GM18907 (cell line): ENCODE measurements at regions not wholly inside any gene's neighbourhood (a gene's known extent, or its start where the extent isn't known, plus 50 kb on each side); places are given as distances from the start of the nearest gene placed in this dataset.

Experiments
- ATAC-seq: cut with Tn5 transposase; IDR thresholded peaks from one replicate; pipeline ENCODE4 v1.9.1; 2021; ENCODE audit warnings: mild to moderate bottlenecking, moderate library complexity; ENCODE audit not compliant: unreplicated experiment

DNA sequence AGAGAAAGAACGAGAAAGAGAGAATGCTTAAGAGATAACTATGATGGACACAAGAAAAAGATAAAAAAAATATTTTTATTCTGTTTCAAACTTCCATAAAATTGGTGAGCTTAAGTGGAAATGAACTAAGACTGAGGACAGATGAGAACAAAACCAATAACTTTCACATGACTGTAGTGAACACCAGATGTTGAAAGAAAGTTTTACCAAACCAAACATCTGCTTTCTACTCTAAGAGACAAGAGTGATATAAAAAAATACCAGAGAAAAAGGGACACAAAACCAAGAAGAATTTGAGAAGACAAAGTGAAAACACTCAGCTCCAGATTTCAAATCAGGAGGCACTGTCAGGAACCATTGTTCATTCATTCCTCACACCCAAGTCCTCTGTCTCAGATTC lies 147.9 kb downstream of the IMPG2 start:
- no peak for ATAC-seq

DNA sequence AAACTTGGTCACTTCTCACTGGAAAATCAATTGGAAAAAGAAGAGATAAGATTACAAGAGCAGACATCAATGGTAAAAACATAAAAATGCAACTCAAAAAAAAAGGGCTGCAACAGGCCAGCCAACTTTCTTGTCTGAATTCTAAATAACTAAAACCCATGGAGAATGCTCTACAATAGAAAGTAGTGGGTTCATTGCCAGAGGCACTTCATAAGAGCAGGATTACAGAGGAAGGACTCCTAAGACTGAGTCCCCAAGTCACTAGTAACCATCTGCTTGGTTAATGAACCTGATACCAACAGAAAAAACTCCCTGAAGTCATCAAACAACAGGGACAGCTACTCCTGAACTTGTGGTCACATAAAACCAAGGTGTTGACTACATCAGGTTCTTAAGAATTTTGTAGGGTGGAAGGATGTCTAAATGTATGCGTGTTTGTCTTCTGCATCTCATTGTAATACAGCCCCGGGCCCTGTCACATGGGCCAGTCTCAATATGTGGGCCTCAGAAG lies 148.6 kb downstream of the IMPG2 start:
- ATAC-seq = no peak

DNA sequence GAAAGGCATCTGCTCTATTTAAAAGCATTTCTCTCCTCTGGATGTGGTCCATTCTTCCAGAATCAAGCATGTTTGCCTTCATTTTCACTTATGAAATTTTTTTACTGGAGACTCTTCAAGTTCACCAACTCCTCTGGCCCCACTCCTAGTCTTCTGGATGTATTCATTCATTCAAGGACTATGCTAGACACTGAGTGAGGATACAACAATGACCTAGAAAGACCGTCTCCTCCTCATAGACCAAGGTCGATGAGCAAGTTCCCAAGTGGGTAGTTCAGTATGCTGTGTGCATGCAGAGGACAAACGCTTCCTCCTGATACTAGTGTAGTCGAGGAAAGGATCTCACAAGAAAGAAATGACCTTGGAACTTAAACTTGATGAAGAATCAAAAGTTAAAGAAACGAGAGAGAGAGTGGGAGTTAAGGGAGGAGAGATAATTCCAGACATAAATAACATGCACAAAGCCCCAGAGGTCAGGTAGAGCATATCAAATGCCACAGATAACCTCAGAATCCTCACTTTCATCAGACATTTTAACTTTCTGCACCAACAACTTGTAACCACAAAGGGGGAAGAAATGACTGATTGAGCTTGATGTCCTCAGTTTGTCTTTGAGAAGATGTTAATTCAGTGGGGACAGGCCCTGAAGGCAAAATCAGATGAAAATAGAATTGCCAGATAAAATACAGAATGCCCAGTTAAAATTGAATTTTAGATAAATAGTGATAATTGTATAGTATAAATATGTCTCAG lies 149.4 kb downstream of the IMPG2 start:
- ATAC-seq = no peak

DNA sequence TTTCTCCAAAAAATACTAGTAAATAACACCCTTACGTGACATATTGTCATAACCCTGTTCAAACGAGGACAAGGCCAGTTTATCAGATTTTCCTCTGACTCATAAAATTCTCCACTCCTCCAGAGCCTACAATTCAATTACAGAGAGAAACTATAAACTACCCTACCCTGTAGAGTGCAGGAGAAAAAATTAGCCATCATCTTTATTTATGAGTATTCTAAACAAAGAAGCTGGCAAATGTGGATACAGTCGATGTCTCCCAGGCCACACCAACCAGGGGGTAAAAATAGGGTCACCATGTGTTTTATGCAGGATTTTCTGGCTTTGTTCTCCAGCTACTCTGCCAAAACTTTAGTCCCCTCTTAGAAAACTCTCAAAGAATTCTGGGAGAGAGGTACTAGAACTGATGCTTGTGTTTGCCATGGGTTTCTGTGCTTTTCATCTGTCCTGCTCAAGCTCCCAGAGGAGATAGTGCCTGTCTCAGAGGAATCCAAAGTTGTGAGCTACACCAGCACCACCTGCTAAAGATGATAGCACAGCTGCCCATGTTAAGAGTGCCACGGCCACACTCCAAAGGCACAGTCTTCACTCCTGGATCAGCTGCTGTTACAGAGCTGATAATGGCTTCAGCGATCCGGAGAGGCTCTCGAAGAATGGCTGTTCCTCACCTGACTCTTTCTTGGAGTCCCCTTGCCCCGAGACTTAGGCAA lies 150.2 kb downstream of the IMPG2 start:
- no peak for ATAC-seq

DNA sequence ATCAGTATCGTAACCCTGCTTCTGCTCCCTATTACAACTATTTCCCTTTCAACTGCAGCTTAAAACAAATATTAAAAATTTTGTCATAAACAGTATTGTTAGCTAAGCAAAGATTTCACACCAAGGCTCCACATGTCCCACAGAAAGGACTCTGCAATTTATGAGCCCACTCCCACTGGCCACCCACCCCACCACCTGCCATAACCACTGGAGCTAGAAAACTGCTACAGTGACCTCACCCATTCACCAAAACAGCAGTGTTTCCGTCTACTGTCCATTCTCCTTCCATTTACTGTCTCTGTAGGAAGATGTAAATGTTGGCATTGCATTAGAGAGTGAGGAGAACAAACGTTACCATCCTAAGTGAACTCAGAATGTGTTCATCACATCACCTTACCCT lies 150.9 kb downstream of the IMPG2 start:
- ATAC-seq = no peak

DNA sequence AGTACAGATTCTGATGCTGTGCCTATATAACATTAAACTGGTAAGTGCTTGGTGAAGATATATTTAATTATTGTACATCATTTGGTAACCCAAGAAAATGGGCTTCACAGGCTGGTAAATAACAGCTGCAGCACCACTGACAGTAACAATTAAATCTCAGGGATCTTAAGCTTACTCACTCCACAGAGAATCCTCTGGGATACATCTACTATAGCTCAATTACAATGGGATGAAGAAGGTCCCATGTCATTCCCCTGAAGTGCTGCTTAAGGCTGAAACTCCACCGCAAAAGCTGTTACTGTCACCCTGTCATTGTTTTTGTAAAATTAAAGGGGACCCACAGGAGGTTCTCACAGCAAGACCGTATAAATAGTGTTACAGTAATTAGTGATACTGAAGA lies 153.0 kb downstream of the IMPG2 start:
- no peak for ATAC-seq

DNA sequence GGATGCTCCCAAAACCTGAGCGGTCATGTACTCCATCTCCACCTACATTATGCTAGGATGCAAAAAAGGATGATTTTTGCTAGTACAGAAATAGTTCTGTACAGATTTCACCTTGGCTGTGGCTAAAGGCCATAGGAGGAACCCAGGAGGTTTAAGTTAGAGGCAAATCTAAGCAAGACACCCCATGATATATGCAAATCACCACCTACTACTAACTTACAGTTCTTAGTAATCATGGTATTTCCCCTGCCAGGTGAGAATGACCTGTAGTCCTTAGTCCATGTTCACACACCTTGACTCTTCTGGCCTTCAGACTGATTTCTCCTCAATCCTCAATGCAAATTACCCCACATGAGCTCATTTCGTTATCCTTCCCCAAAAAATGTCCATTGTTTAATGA lies 154.2 kb downstream of the IMPG2 start:
- no peak for ATAC-seq

DNA sequence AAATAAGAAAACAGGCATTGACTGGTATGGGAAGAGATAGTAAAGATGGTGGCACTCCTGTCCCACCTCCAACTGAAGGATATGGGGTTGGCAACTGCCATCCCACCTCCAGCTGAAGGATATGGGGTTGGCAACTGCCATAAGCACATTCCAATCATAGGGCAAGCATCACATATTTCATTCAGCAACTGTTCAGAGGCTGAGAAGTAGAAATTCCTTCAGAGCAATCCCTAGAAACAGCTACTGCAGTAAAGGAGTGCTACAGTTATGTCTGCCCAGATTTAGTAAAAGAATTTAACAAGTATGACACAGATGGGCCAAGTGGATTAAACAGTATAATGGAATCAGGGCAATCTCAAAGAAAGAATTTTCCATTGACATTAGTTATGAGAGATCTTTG lies 156.8 kb downstream of the IMPG2 start:
- no peak for ATAC-seq

DNA sequence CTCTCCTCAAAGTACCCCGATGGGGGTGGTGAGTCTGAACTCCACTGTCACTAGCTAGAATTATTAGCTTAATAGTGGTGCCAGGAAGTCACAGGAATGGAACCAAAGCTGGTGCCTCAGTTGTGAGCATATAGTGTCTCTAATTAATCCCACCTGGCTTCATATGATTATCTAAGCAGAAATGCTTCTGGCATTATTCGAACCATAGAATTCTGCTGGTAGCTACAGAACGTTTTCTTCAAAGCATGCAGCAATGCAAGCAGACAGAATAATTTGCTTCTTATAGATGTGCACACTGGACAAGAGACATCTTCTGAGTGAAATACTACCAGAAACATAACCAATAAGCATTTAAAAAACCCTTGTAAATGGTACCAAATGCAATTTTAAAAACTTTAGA lies 160.9 kb downstream of the IMPG2 start:
- no peak for ATAC-seq

DNA sequence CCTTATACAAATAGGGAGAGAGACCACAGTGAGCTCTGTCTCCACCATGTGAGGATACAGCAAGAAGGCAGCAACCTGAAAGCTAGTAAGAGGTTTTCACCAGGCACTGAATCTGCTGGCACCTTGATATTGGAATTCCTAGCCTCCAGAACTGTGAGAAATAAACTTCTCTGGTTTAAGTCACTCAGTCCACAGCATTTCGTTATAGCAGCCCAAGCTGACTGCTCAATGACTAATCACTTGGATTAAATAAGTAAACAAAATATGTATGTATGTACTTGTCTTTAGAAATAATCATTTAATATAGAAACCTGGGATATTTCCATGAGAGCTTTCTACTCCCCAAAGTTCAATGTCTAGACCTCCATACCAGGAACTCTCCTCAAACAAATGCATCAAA lies 162.0 kb downstream of the IMPG2 start:
- ATAC-seq = no peak

DNA sequence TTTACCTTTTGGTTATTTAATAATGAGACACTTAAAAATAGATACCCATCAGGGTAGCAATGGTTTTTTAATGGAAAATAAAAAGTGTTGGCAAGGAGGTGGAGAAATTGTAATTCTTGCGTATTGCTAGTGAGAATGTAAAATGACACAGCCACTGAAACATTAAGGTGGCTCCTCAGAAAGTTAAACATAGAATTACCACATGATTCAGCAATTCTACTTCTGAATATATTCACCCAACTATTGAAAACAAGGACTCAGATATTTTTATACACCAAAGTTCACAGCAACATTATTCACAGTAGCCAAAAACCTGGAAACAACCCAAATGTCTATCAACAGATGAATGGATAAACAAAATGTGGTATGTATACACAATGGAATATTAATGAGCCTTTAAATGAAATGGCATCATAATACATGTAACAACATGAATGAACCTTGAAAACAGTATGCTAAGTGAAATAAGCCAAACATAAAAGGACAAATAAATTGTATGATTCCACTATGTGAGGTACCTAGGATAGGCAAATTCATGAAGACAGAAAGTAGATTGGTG lies 163.5 kb downstream of the IMPG2 start:
- no peak for ATAC-seq

DNA sequence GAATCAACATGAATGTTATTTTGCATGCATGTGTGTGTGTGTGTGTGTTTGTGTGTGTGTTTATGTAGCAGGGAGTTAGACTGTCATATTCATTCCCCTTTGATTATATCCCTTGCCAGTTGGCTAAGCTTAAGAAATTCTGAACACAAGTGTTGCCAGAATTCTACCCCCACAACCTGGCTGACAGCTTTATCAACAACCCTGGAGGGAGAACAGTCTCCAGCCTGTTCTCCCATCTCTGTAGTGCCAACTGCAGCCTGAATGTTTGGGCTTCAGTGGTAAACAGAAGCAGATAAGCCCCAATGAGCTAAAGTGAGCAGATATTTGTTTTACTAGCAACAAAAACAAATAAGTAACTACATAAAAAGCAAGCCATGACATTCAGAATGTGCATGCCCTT lies 162.6 kb upstream of the ABI3BP start:
- no peak for ATAC-seq

DNA sequence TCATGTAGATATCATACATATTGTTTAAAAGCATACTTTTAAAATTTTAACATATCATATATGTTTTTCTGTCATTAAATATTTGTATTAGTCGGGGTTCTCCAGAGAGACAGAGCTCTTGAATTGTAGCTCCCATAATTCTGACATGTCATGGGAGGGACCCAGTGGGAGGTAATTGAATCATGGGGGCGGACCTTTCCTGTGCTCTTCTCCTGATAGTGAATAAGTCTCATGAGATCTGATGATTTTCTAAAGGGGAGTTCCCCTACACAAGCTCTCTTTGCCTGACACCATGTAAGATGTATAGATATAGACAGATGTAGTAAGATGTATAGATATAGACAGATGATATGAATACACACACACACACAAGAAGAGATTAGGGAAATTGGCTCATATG lies 161.2 kb upstream of the ABI3BP start:
- no peak for ATAC-seq

DNA sequence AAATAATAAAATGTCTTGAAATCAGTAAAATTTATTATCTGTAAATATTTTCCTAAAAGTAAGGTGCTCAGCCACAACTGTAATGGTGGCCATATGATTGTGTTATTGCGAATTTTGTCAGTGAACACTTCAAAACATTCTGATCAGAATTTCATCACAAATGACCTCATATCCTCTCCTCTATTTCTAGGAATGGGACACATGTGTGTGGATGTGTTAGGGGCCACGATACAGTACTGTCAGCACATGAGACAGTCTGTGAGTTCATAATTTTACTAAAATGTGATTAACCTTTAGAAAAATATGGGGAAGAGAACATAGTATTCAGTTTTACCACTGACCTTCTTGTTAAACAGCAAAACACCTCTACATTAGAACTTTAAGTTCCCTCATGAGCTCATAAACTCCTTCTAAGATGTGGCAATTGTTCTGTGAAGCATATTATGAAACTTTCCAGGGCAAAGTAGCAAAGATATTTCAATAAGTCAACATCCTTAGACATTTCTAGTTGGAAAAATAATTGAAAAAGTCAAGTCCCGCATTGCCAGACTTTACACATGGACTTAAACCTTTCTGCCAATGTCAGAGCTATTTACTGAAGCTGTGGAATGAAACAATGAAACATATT lies 158.2 kb upstream of the ABI3BP start:
- no peak for ATAC-seq

DNA sequence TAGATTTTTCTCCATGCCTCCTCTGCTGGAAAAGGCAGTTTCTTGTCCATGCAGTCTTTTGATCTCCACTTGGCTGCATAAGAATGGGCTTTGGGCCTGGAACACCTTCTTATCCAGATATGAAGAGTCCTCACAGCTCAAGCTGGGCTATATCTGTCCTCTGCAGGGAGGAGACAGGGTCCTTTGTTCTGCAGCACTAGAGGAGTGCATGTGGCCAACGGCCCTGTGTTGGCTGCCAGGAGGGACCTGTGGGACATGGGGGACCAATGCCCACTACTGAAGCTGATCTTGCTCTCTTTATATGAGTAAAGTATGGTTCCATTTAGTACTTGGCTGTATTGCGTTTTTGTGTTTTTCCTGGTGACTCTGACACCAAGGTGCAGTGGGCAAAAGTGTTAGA lies 157.3 kb upstream of the ABI3BP start:
- ATAC-seq = no peak

DNA sequence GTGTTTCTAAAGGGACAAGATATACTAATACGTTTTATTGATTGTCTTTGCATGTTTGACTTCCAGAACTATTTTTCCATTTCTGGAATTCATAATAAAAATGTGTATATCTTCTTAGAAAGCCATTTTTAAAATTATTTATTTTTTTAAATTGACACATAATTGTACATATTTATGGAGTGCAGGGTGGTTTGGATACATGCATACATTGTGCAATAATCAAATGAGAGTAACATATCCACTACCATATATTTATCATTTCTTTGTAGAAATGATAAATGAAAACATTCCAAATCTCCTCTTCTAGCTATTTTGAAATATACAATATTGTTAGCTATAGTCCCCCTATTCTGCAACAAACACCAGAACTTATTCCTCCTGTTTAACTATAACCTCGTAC lies 156.5 kb upstream of the ABI3BP start:
- ATAC-seq = no peak

DNA sequence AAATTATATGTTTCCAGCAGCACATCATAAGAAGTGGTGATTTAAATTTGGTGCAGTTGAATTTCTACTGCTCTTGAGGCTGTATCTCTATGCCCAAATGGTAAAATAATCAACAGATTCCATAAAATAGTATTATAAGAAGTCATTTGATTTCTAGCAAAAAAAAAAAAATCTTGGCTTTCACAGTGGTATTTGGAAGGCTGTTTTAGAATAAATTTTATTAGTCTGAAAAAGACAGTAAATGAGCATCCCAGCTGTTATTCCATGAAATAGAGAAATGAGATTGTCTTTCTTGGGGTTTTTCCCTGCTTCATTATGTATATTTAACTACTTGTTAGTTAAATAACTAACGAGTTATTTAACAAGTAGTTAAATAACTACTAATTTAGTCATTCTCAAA lies 156.0 kb upstream of the ABI3BP start:
- ATAC-seq = no peak

DNA sequence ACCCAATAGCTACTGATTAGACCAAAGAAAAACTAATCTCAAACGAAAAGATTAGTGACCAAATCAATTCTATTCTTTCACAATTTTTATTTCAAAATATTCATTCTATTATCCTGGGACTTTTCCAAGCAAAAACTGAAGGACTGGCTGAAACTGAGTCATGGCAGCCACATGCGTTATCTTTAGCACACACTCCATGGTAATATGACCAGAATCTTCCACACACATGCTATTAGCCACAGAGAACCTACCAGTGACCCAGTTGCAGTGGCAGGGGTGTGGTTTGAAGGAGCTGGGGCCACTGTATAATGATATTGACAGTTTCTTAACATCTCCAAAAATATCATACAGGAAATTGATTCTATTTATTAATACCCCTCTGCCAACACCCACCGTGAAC lies 154.8 kb upstream of the ABI3BP start:
- ATAC-seq = no peak

DNA sequence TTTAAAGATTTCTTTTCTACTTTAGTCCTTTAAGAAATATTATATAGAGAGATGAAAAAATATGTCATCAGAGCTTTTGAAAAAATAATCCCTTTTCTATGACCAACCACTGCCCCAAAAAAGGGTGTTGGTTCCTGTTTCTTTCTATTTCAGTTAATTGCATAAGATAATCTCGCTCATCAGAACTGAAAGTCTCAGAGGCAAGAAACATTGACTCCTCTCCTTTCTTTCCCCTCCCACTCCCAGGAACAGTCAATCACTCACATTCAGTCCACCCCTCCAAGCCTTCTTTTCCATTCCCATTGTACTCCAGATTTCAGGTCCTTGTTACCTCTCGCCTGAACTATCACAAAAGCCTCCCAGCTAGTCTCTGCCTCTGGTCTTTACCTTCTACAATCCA lies 153.7 kb upstream of the ABI3BP start:
- no peak for ATAC-seq

DNA sequence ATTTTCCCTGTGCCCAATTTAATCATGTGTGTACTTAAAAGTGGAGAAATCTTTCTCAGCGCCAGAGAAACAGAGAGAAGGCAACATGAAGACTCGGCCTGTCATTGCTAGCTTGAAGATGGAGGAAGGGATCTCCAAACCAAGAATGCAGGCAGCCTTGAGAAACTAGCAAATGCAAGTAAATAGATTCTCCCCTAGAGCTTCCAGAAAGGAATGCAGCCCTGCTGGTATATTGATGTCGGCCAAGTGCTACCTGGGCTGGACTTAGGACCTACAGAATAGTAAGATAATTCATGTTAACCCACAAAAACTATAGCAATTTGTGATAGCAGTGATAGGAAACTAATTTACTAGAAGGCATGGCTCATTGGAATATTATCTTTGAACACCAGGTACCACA lies 150.9 kb upstream of the ABI3BP start:
- no peak for ATAC-seq

DNA sequence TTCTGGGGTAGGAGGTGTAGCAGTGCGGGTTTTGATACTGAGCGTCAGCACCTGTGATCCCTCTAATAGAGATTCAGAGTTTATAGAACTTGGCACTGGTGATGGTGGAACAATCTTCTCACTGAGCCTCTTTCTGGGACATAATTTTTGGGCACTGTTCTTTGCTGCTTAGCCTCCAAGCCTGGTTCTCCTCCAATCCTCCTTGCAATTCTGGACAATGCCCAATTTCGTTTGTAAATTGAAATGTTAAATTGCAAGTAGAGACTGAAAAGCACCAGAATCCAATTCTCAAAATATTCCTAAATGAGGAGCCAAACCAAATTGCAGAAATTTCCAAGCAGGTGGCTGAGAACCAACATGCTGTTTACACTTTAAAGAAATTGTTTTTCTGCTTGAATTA lies 149.8 kb upstream of the ABI3BP start:
- ATAC-seq = no peak

DNA sequence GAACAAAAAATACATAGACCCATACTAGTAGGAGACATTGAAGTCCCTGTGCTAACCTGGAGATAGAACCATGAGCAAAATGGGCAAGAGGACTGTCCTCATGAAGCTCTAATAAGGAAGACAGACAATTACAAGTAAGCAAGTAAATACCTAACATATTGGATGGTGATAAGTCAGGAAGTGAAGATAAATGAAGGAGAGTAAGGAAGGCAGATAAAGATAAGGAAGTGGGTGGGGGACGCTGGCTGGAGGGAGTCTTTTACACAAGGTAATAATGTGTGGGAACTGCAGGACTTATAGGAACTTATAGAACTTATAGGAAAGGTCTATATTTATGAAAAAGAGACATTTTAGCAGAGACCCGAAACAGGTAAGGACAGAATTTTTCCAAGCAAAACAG lies 148.9 kb upstream of the ABI3BP start:
- ATAC-seq = no peak
